Ovary (tissue), 3 donors: ENCODE measurements at regions not wholly inside any gene's neighbourhood (a gene's known extent, or its start where the extent isn't known, plus 50 kb on each side); places are given as distances from the start of the nearest gene placed in this dataset.

ENCODE experiments used
- CTCF ChIP-seq, 3 donors: fragments of 450-650 bp in 2 of 3; fragments of 200-600 bp in 1 of 3; IDR thresholded peaks; one replicate each; pipeline versions ENCODE4 v1.5.1 to v1.8.0; 2016 to 2022; ENCODE audit warnings: antibody characterized with exemption in 3 of 3, mild to moderate bottlenecking in 1 of 3
- POLR2A ChIP-seq: fragments of 450-650 bp; IDR thresholded peaks from one replicate; pipeline ENCODE4 v1.6.1; 2017; ENCODE audit warnings: antibody characterized with exemption, mild to moderate bottlenecking, moderate library complexity
- donor health status: DM: no; HTN: no; CAD: no.

DNA sequence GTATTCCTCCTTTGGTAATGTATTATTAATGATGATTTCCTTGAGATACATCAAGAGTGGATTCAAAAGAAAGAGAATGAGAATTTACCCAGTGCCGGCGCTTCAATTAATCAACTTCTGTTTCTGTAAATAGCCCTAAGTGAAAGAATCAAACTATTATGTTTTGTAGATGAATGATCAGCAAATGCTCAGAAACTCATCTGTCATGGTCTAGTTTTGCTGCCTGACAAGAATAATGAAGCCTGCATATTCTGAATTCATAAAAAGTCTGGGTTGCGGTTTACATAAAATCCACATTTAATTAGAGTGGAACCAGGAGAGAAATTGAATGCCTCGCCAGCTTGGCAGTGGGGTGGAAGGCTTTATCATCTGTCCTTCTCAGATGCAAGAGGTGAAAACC, 325.3 kb downstream of the GALC start:
- no peak for TF ChIP-seq CTCF (IDR thresholded peaks at IDR 0.05)
- no peak for TF ChIP-seq POLR2A
